ENCODE measurements at regions not wholly inside any gene's neighbourhood (a gene's known extent, or its start where the extent isn't known, plus 50 kb on each side); places are given as distances from the start of the nearest gene placed in this dataset.

DNA sequence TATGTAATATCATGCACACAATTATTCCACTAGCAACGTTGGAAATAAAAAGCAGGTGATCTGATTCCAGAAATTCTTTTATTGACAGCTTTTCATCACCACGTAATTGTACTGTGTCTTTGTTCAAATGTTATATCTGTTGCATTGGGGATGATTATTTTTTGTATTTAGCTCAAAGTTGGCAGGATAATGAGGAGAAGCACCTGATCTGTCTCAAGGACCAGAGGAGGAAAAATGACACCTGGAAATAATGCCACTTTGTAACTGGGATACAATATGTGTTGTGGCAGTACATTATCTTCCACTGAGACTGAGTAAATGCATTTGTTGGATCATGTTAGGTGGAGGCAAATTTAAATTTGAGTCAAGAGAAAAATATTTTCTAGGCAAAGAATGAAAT lies 1298.8 kb upstream of the CDH6 start:
- Histone ChIP-seq H3K9me3 (ENCODE audit: severe bottlenecking) (no peaks in the 10 kb centered on the region), H3K4me1 (ENCODE audit: insufficient read depth, poor library complexity, severe bottlenecking) (no peaks in the 10 kb centered on the region), H3K27me3 (ENCODE audit: insufficient read depth, poor library complexity, severe bottlenecking) (peaks cover 8% of the 10 kb centered on the region), H3K36me3 (ENCODE audit: low read depth) (no peaks in the 10 kb centered on the region), H3K27ac (ENCODE audit: poor library complexity, severe bottlenecking) (no peak overlapping the region), H3K4me3 (ENCODE audit: severe bottlenecking) (no peak overlapping the region)
- DNase-seq (ENCODE audit: low spot score) (no peak), ATAC-seq (ENCODE audit: low read depth) (no peak)
- TF ChIP-seq, protein P1, sequence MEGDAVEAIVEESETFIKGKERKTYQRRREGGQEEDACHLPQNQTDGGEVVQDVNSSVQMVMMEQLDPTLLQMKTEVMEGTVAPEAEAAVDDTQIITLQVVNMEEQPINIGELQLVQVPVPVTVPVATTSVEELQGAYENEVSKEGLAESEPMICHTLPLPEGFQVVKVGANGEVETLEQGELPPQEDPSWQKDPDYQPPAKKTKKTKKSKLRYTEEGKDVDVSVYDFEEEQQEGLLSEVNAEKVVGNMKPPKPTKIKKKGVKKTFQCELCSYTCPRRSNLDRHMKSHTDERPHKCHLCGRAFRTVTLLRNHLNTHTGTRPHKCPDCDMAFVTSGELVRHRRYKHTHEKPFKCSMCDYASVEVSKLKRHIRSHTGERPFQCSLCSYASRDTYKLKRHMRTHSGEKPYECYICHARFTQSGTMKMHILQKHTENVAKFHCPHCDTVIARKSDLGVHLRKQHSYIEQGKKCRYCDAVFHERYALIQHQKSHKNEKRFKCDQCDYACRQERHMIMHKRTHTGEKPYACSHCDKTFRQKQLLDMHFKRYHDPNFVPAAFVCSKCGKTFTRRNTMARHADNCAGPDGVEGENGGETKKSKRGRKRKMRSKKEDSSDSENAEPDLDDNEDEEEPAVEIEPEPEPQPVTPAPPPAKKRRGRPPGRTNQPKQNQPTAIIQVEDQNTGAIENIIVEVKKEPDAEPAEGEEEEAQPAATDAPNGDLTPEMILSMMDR (IDR thresholded peaks at IDR 0.05; ENCODE audit: poor library complexity, severe bottlenecking): no peak

DNA sequence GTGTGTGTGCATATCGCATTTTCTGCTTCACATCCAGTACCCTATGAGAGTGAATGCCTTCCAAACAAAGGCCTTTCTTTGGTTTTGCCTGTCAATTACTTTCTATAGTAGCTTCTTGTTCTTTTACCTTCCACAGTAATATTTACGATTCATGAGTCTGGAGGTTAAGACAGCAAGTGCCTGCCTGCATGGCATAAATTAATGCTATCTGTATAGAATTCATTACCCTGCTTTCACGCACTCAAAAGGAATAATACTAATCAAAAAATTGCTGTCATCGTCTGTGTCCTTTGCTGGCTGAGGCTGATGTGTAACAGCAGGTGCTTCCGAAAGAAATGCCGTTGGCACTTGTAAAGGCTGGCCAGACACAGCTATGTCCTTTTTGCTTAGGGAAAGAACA lies 1304.4 kb upstream of the CDH6 start:
- Histone ChIP-seq H3K27me3 (ENCODE audit: insufficient read depth, poor library complexity, severe bottlenecking) (peaks cover 8% of the 10 kb centered on the region), H3K9me3 (ENCODE audit: severe bottlenecking) (no peaks in the 10 kb centered on the region), H3K27ac (ENCODE audit: poor library complexity, severe bottlenecking) (no peak overlapping the region), H3K36me3 (ENCODE audit: low read depth) (no peaks in the 10 kb centered on the region), H3K4me3 (ENCODE audit: severe bottlenecking) (no peak overlapping the region), H3K4me1 (ENCODE audit: insufficient read depth, poor library complexity, severe bottlenecking) (no peaks in the 10 kb centered on the region)
- ATAC-seq (ENCODE audit: low read depth) (no peak), DNase-seq (ENCODE audit: low spot score) (no peak)
- TF ChIP-seq, protein P1 (IDR thresholded peaks at IDR 0.05; ENCODE audit: poor library complexity, severe bottlenecking): no peak

DNA sequence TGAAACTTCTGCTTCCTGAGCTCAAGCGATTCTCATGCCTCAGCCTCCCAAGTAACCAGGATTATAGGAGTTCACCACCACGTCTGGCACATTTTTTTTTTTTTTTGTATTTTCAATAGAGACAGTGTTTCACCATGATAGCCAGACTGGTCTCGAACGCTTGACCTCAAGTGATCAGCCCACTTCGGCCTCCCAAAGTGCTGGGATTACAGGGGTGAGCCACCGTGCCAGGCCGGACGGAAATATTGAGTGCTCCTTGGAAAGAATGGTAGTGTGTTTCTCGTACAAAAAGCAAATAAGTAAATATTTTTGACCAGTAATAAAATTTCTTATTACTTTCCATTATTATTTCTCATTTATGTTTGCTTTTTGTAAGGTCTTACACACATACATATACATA lies 1307.9 kb upstream of the CDH6 start:
- ATAC-seq (ENCODE audit: low read depth) (no peak), DNase-seq (ENCODE audit: low spot score) (no peak)
- TF ChIP-seq, protein P1 (IDR thresholded peaks at IDR 0.05; ENCODE audit: poor library complexity, severe bottlenecking): no peak

DNA sequence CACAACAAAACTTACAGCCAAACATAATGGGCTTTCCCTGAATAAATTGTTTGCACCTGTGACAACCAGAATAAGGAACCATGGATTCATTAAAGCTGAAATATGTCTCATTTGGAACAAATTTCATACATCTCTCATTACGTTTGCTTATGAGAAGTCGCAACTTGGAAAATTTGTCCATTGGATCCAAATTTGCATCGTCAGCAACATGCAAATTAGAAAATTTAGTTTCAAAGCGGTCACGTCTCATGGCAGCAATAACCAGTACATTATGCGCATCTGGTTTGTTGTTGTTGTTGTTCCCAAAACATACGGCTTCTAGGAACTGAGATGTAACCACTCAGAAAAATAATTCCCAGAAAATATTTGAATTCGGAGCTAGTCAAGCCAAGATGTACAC lies 1311.5 kb upstream of the CDH6 start:
- peaks cover 10% of the 10 kb centered on the region for H3K9me3 ChIP-seq (ENCODE audit: severe bottlenecking)
- ATAC-seq (ENCODE audit: low read depth): no peak
- no peak overlapping the region for H3K4me3 ChIP-seq (ENCODE audit: severe bottlenecking)
- no peaks in the 10 kb centered on the region for H3K4me1 ChIP-seq (ENCODE audit: insufficient read depth, poor library complexity, severe bottlenecking)
- DNase-seq (ENCODE audit: low spot score): no peak
- peaks cover 13% of the 10 kb centered on the region for H3K27me3 ChIP-seq (ENCODE audit: insufficient read depth, poor library complexity, severe bottlenecking)
- TF ChIP-seq, protein P1 (IDR thresholded peaks at IDR 0.05; ENCODE audit: poor library complexity, severe bottlenecking): no peak
- no peak overlapping the region for H3K27ac ChIP-seq (ENCODE audit: poor library complexity, severe bottlenecking)
- H3K36me3 ChIP-seq (ENCODE audit: low read depth): no peaks in the 10 kb centered on the region

More for the DNA sequence above, 1307.9 kb upstream of the CDH6 start:
- H3K4me3 ChIP-seq (ENCODE audit: severe bottlenecking): no peak overlapping the region
- H3K36me3 ChIP-seq (ENCODE audit: low read depth): no peaks in the 10 kb centered on the region
- H3K4me1 ChIP-seq (ENCODE audit: insufficient read depth, poor library complexity, severe bottlenecking): no peaks in the 10 kb centered on the region
- peaks cover 9% of the 10 kb centered on the region for H3K27me3 ChIP-seq (ENCODE audit: insufficient read depth, poor library complexity, severe bottlenecking)
- peaks cover 6% of the 10 kb centered on the region for H3K9me3 ChIP-seq (ENCODE audit: severe bottlenecking)
- no peak overlapping the region for H3K27ac ChIP-seq (ENCODE audit: poor library complexity, severe bottlenecking)

DNA sequence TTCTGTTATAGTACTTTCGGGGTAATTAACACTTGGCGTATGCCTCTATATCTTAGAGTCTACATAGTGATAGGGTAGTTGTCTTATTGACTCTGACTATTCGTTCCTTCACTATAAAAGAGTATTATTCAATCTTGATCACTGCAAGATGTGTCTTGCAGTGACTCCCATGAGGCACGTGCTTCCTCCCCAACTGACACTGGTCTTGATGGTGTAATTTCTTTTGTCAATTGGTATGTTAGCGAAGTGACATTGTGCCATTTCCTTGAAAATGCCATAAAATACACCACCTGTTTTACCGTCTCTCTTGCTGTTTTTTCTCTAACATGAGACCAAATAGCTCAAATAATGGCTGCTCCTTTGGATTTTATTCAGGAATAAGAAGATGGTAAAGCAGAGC lies 1314.1 kb upstream of the CDH6 start:
- ATAC-seq (ENCODE audit: low read depth) (no peak), DNase-seq (ENCODE audit: low spot score) (no peak)
- TF ChIP-seq, protein P1 (IDR thresholded peaks at IDR 0.05; ENCODE audit: poor library complexity, severe bottlenecking): no peak
- H3K4me1 ChIP-seq (ENCODE audit: insufficient read depth, poor library complexity, severe bottlenecking): no peaks in the 10 kb centered on the region
- no peak overlapping the region for H3K4me3 ChIP-seq (ENCODE audit: severe bottlenecking)
- H3K27ac ChIP-seq (ENCODE audit: poor library complexity, severe bottlenecking): no peak overlapping the region
- H3K9me3 ChIP-seq (ENCODE audit: severe bottlenecking): peaks cover 10% of the 10 kb centered on the region
- H3K27me3 ChIP-seq (ENCODE audit: insufficient read depth, poor library complexity, severe bottlenecking): peaks cover 13% of the 10 kb centered on the region
- no peaks in the 10 kb centered on the region for H3K36me3 ChIP-seq (ENCODE audit: low read depth)
